HepG2 (cell line): ENCODE measurements at regions not wholly inside any gene's neighbourhood (a gene's known extent, or its start where the extent isn't known, plus 50 kb on each side); places are given as distances from the start of the nearest gene placed in this dataset.

Source experiments
- BRD4 ChIP-seq: sonication (generic); formaldehyde crosslinking; IDR thresholded peaks from 2 replicates; pipeline ENCODE4 v1.4.0; 2020; ENCODE audit warnings: missing genetic modification reagents
- ELK4 ChIP-seq: sonication (generic); formaldehyde crosslinking; IDR thresholded peaks from 2 replicates; pipeline ENCODE4 v1.9.0; 2021; ENCODE audit warnings: missing genetic modification reagents, borderline replicate concordance
- EP300 ChIP-seq, 3 experiments: sonication (generic) in 1 of 3; formaldehyde crosslinking in 1 of 3; IDR thresholded peaks; 2 replicates each; pipeline versions ENCODE4 v1.5.1 to v1.6.1; 2011 to 2020; ENCODE audit warnings: low read depth in 2 of 3, low read length in 2 of 3, borderline replicate concordance in 1 of 3, improper control_type of control experiment in 1 of 3, mild to moderate bottlenecking in 1 of 3, missing genetic modification reagents in 1 of 3, moderate library complexity in 1 of 3
- HIC2 ChIP-seq: sonication (generic); formaldehyde crosslinking; IDR thresholded peaks from 2 replicates; pipeline ENCODE4 v1.9.0; 2022; ENCODE audit warnings: low read depth, missing genetic modification reagents
- MAFK ChIP-seq, 2 experiments: IDR thresholded peaks in 1 of 2; conservative IDR thresholded peaks in 1 of 2; 2 replicates each; pipeline ENCODE4 v1.6.1; 2011; ENCODE audit warnings: improper control_type of control experiment in 2 of 2, low read length in 2 of 2
- NFE2 ChIP-seq: sonication (generic); formaldehyde crosslinking; IDR thresholded peaks from 2 replicates; pipeline ENCODE4 v1.4.0; 2020; ENCODE audit warnings: missing genetic modification reagents
- RCOR2 ChIP-seq: IDR thresholded peaks from 2 replicates; pipeline ENCODE4 v1.6.1; 2016; ENCODE audit warnings: missing biosample characterization, missing genetic modification reagents
- RORA ChIP-seq: sonication (generic); formaldehyde crosslinking; IDR thresholded peaks from 2 replicates; pipeline ENCODE4 v1.5.0; 2020; ENCODE audit warnings: mild to moderate bottlenecking, missing genetic modification reagents, moderate library complexity
- SATB2 ChIP-seq: sonication (generic); formaldehyde crosslinking; IDR thresholded peaks from 2 replicates; pipeline ENCODE4 v1.5.0; 2020; ENCODE audit warnings: missing genetic modification reagents
- STAG1 ChIP-seq: sonication (generic); formaldehyde crosslinking; IDR thresholded peaks from 2 replicates; pipeline ENCODE4 v1.4.0; 2020; ENCODE audit warnings: missing genetic modification reagents
- TGIF2 ChIP-seq: IDR thresholded peaks from 2 replicates; pipeline ENCODE4 v1.6.1; 2016; ENCODE audit warnings: control low read depth, missing compliant biosample characterization
- ZNF788 ChIP-seq: sonication (generic); formaldehyde crosslinking; IDR thresholded peaks from 2 replicates; pipeline ENCODE4 v1.5.0; 2020; ENCODE audit warnings: mild to moderate bottlenecking, missing genetic modification reagents, borderline replicate concordance
- TF ChIP-seq, protein P1 (sequence below): sonication (generic); formaldehyde crosslinking; IDR thresholded peaks from 2 replicates; pipeline ENCODE4 v1.4.0; 2020; ENCODE audit warnings: missing genetic modification reagents
- TF ChIP-seq, protein P2 (sequence below): sonication (generic); formaldehyde crosslinking; IDR thresholded peaks from 2 replicates; pipeline ENCODE4 v1.4.0; 2020; ENCODE audit warnings: mild to moderate bottlenecking, missing genetic modification reagents
- TF ChIP-seq, protein P3 (sequence below): IDR thresholded peaks from 2 replicates; pipeline ENCODE4 v1.6.1; 2018; ENCODE audit warnings: missing genetic modification reagents

DNA sequence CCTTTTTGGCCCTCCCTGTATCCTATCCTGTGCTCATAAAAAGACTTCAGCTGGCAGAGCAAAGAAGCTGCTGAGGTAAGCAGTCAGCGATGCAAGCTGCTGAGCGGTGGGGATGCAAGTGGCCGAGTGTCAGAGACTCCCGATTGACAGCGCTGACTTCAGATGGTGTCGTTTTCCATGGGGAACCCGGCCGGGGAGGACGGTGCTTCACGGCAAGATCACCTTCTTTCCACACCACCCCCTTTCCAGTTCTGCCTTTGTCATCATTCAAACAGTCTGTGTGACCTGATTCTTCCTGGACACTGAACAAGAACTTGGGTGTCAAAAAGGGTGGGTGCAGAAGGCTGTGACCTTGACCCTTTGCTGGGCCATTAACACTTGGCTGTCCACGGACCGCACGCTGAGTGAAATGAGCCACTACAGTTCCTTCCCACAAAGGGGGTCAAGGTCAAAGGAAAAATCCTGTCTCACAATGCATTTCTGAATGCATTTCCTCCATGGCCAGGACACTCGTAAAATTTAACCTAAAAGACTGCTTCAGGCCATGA is 52.9 kb upstream of the UNC93A start (continued):
- no peak for TF ChIP-seq HIC2 (CRISPR knock-in tag)
- no peak for TF ChIP-seq EP300 (IDR thresholded peaks at IDR 0.05; ENCODE audit: low read depth in 2 of 2, low read length in 2 of 2)
- TF ChIP-seq EP300 (CRISPR knock-in tag; IDR thresholded peaks at IDR 0.05; ENCODE audit: borderline replicate concordance) = peak; percentile 71
- TF ChIP-seq, protein P1, sequence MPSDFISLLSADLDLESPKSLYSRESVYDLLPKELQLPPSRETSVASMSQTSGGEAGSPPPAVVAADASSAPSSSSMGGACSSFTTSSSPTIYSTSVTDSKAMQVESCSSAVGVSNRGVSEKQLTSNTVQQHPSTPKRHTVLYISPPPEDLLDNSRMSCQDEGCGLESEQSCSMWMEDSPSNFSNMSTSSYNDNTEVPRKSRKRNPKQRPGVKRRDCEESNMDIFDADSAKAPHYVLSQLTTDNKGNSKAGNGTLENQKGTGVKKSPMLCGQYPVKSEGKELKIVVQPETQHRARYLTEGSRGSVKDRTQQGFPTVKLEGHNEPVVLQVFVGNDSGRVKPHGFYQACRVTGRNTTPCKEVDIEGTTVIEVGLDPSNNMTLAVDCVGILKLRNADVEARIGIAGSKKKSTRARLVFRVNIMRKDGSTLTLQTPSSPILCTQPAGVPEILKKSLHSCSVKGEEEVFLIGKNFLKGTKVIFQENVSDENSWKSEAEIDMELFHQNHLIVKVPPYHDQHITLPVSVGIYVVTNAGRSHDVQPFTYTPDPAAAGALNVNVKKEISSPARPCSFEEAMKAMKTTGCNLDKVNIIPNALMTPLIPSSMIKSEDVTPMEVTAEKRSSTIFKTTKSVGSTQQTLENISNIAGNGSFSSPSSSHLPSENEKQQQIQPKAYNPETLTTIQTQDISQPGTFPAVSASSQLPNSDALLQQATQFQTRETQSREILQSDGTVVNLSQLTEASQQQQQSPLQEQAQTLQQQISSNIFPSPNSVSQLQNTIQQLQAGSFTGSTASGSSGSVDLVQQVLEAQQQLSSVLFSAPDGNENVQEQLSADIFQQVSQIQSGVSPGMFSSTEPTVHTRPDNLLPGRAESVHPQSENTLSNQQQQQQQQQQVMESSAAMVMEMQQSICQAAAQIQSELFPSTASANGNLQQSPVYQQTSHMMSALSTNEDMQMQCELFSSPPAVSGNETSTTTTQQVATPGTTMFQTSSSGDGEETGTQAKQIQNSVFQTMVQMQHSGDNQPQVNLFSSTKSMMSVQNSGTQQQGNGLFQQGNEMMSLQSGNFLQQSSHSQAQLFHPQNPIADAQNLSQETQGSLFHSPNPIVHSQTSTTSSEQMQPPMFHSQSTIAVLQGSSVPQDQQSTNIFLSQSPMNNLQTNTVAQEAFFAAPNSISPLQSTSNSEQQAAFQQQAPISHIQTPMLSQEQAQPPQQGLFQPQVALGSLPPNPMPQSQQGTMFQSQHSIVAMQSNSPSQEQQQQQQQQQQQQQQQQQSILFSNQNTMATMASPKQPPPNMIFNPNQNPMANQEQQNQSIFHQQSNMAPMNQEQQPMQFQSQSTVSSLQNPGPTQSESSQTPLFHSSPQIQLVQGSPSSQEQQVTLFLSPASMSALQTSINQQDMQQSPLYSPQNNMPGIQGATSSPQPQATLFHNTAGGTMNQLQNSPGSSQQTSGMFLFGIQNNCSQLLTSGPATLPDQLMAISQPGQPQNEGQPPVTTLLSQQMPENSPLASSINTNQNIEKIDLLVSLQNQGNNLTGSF (CRISPR knock-in tag) = no peak
- no peak; the same call in 1 of the 2 replicates for TF ChIP-seq RORA (CRISPR knock-in tag)
- TF ChIP-seq, protein P2, sequence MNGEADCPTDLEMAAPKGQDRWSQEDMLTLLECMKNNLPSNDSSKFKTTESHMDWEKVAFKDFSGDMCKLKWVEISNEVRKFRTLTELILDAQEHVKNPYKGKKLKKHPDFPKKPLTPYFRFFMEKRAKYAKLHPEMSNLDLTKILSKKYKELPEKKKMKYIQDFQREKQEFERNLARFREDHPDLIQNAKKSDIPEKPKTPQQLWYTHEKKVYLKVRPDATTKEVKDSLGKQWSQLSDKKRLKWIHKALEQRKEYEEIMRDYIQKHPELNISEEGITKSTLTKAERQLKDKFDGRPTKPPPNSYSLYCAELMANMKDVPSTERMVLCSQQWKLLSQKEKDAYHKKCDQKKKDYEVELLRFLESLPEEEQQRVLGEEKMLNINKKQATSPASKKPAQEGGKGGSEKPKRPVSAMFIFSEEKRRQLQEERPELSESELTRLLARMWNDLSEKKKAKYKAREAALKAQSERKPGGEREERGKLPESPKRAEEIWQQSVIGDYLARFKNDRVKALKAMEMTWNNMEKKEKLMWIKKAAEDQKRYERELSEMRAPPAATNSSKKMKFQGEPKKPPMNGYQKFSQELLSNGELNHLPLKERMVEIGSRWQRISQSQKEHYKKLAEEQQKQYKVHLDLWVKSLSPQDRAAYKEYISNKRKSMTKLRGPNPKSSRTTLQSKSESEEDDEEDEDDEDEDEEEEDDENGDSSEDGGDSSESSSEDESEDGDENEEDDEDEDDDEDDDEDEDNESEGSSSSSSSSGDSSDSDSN (CRISPR knock-in tag) = no peak; the same call in 1 of the 2 replicates
- no peak for TF ChIP-seq ELK4
- TF ChIP-seq, protein P3, sequence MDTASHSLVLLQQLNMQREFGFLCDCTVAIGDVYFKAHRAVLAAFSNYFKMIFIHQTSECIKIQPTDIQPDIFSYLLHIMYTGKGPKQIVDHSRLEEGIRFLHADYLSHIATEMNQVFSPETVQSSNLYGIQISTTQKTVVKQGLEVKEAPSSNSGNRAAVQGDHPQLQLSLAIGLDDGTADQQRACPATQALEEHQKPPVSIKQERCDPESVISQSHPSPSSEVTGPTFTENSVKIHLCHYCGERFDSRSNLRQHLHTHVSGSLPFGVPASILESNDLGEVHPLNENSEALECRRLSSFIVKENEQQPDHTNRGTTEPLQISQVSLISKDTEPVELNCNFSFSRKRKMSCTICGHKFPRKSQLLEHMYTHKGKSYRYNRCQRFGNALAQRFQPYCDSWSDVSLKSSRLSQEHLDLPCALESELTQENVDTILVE (CRISPR knock-in tag) = no peak
- TF ChIP-seq ZNF788 (CRISPR knock-in tag) = peak; percentile 48; the same call in 1 of the 2 replicates
- no peak for TF ChIP-seq SATB2
- no peak for TF ChIP-seq NFE2 (CRISPR knock-in tag)
- TF ChIP-seq MAFK (conservative IDR thresholded peaks at IDR 0.05 in 1 of 2, IDR thresholded peaks at IDR 0.05 in 1 of 2; ENCODE audit: low read length in 2 of 2) = peak; percentile 69 to 85
- TF ChIP-seq RCOR2 (CRISPR knock-in tag) = no peak; the same call in 1 of the 2 replicates
- no peak; the same call in 1 of the 2 replicates for TF ChIP-seq TGIF2 (CRISPR knock-in tag)
- no peak for TF ChIP-seq BRD4
- TF ChIP-seq STAG1 (CRISPR knock-in tag) = 0 out of 2 replicates have a peak, but pooled peaks have one; percentile 2
